ENCODE measurements at regions not wholly inside any gene's neighbourhood (a gene's known extent, or its start where the extent isn't known, plus 50 kb on each side); places are given as distances from the start of the nearest gene placed in this dataset.

- H3K36me3 Mint-ChIP-seq (ENCODE audit: low read depth): no peaks in the 10 kb centered on the region
- no peaks in the 10 kb centered on the region for H3K9me3 Mint-ChIP-seq
- H3K27me3 Mint-ChIP-seq (ENCODE audit: low read depth): no peaks in the 10 kb centered on the region
- no peak overlapping the region for H3K27ac Mint-ChIP-seq
- intact Hi-C loops (cut with micrococcal nuclease): no loop called here
- H3K4me3 Mint-ChIP-seq (ENCODE audit: low read depth): no peak overlapping the region
- no peak for DNase-seq (ENCODE audit: low spot score)
- H3K4me1 Mint-ChIP-seq (ENCODE audit: low read depth): no peaks in the 10 kb centered on the region
Measured at GRCh38 chr9:85225180-85225579, 516.6 kb downstream of the AGTPBP1 start.

GRCh38 chr9:85224729-85225128 is 517.0 kb downstream of the AGTPBP1 start:
- Mint-ChIP-seq H3K27ac (no peak overlapping the region), H3K27me3 (ENCODE audit: low read depth) (no peaks in the 10 kb centered on the region), H3K4me3 (ENCODE audit: low read depth) (no peak overlapping the region), H3K9me3 (no peaks in the 10 kb centered on the region), H3K4me1 (ENCODE audit: low read depth) (no peaks in the 10 kb centered on the region), H3K36me3 (ENCODE audit: low read depth) (no peaks in the 10 kb centered on the region)
- no peak for DNase-seq (ENCODE audit: low spot score)
- intact Hi-C loops (cut with micrococcal nuclease): no loop called here

DNA sequence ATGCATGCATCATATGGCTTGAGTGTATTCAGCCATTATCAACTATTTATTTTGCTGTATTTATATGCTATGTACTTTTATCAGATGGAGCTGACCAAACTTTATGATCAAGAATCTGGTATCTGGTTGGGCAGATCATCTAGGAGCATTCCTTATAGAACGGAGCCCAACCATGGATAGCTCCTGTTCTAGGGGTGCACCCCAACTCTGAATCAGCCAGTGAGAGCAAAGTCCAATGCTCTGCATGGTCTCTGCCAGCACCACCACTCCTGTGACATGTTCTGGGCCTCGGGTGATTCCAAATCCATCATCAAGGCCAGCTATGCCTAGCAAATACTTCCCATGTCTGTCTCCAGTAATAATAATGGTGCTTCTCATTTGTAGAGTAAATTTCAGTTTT is 517.5 kb downstream of the AGTPBP1 start:
- Mint-ChIP-seq H3K4me3 (ENCODE audit: low read depth) (no peak overlapping the region), H3K27me3 (ENCODE audit: low read depth) (no peaks in the 10 kb centered on the region), H3K9me3 (no peaks in the 10 kb centered on the region), H3K27ac (no peak overlapping the region), H3K4me1 (ENCODE audit: low read depth) (no peaks in the 10 kb centered on the region), H3K36me3 (ENCODE audit: low read depth) (no peaks in the 10 kb centered on the region)
- no peak for DNase-seq (ENCODE audit: low spot score)
- intact Hi-C loops (cut with micrococcal nuclease): no loop called here

GRCh38 chr9:85223506-85224125 is 518.1 kb downstream of the AGTPBP1 start:
- Mint-ChIP-seq H3K27me3 (ENCODE audit: low read depth) (no peaks in the 10 kb centered on the region), H3K4me3 (ENCODE audit: low read depth) (no peak overlapping the region), H3K4me1 (ENCODE audit: low read depth) (no peaks in the 10 kb centered on the region), H3K9me3 (no peaks in the 10 kb centered on the region), H3K36me3 (ENCODE audit: low read depth) (no peaks in the 10 kb centered on the region), H3K27ac (no peak overlapping the region)
- no peak for DNase-seq (ENCODE audit: low spot score)
- intact Hi-C loops (cut with micrococcal nuclease): no loop called here

GRCh38 chr9:85216601-85217000 is 525.2 kb downstream of the AGTPBP1 start:
- intact Hi-C loops (cut with micrococcal nuclease): no loop called here
- Mint-ChIP-seq H3K4me3 (ENCODE audit: low read depth) (no peak overlapping the region), H3K27me3 (ENCODE audit: low read depth) (peaks cover 10% of the 10 kb centered on the region), H3K27ac (no peak overlapping the region), H3K4me1 (ENCODE audit: low read depth) (peaks cover 13% of the 10 kb centered on the region), H3K9me3 (no peaks in the 10 kb centered on the region), H3K36me3 (ENCODE audit: low read depth) (no peaks in the 10 kb centered on the region)
- no peak for DNase-seq (ENCODE audit: low spot score)

DNA sequence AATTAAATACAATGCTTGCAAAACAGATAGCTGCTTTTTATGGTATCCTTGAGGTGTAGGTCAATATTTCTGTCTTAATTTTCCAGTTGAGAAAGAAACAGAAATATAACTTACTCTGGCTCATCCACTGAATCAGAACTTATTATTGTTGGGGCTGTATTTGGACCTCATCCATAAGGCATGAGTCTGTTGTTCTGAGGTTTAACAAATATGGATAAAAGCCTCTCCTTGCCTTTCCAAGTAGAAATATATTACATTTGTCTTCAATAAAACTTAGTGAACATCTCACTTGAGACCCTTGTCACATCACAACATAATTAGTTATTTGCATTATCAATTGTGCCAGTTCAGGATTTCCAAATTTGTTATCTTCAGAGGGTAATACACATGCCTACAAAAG is 525.8 kb downstream of the AGTPBP1 start:
- no peaks in the 10 kb centered on the region for H3K36me3 Mint-ChIP-seq (ENCODE audit: low read depth)
- intact Hi-C loops (cut with micrococcal nuclease): no loop called here
- no peak overlapping the region for H3K4me3 Mint-ChIP-seq (ENCODE audit: low read depth)
- no peak overlapping the region for H3K27ac Mint-ChIP-seq
- no peaks in the 10 kb centered on the region for H3K9me3 Mint-ChIP-seq
- no peak for DNase-seq (ENCODE audit: low spot score)
- peaks cover 10% of the 10 kb centered on the region for H3K27me3 Mint-ChIP-seq (ENCODE audit: low read depth)
- peaks cover 13% of the 10 kb centered on the region for H3K4me1 Mint-ChIP-seq (ENCODE audit: low read depth)

- no peaks in the 10 kb centered on the region for H3K9me3 Mint-ChIP-seq
- DNase-seq (ENCODE audit: low spot score): no peak
- H3K27ac Mint-ChIP-seq: no peak overlapping the region
- no peak overlapping the region for H3K4me3 Mint-ChIP-seq (ENCODE audit: low read depth)
- intact Hi-C loops (cut with micrococcal nuclease): no loop called here
- peaks cover 13% of the 10 kb centered on the region for H3K4me1 Mint-ChIP-seq (ENCODE audit: low read depth)
- H3K27me3 Mint-ChIP-seq (ENCODE audit: low read depth): peaks cover 10% of the 10 kb centered on the region
- no peaks in the 10 kb centered on the region for H3K36me3 Mint-ChIP-seq (ENCODE audit: low read depth)
Measured at GRCh38 chr9:85215416-85215815, 526.3 kb downstream of the AGTPBP1 start.

DNA sequence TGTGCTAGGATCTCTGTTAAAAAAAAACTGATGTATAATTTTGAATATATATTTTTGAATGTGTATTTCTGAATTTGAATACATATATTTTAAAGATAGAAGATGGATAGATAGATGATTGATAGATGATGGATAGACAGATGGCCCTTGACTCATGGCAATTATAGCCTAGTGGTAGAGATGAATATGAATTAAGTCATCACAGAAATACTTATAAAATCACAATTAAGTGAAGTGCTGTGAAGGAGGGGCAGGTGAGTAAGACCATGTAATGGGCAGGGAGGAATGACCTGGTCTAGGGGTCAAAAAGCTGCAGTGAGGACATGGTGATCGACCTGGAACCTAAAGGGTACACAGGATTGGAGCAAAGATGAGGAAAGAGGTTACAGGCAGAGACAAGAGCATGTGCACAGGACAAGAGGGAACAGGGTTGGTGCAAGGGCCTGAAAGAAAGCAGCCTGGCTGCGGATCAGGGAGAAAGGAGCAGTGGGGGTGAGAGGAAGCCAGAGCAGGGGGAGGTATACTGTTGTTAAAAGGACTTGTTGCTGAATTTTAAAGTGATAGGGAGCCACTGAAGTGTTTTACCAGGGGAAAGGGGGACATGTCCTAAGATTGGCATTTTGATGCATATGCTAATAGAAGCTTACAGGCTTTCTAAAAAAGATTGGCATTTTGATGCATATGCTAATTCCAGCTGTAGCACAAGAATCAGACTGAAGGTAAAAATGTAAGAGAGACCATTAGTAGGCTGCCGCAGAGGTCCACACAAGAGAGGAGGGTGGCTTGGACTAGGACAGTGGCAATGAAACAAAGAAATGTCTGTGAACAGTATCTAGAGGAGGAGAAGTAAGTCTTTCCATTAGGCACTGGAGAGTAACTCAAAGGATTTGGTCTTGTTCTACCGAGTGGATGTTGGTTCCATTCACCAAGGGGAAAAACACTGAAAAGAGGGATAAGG is 527.8 kb downstream of the AGTPBP1 start:
- Mint-ChIP-seq H3K9me3 (no peaks in the 10 kb centered on the region), H3K4me3 (ENCODE audit: low read depth) (no peak overlapping the region), H3K27ac (no peak overlapping the region), H3K4me1 (ENCODE audit: low read depth) (peaks cover 13% of the 10 kb centered on the region), H3K36me3 (ENCODE audit: low read depth) (no peaks in the 10 kb centered on the region), H3K27me3 (ENCODE audit: low read depth) (peaks cover 10% of the 10 kb centered on the region)
- intact Hi-C loops (cut with micrococcal nuclease): no loop called here
- no peak for DNase-seq (ENCODE audit: low spot score)

DNA sequence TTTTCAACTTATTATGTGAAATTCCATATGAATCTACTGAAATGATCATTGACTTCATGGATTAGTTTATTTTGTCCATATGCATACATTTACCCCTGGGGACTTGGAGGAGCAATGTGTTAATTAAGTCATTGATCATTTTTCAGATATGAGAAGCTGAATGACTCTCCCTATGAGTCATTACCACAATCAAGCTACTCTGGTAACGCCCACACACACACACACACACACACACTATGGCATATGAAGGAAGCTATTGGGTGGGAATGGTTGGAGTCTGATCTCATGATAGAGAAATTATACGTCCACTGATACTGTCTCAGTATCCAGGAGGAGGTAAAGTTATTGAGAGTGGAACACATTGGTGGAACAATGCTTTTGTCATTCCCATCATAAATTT is 528.9 kb downstream of the AGTPBP1 start:
- intact Hi-C loops (cut with micrococcal nuclease): no loop called here
- Mint-ChIP-seq H3K4me1 (ENCODE audit: low read depth) (peaks cover 13% of the 10 kb centered on the region), H3K36me3 (ENCODE audit: low read depth) (no peaks in the 10 kb centered on the region), H3K27me3 (ENCODE audit: low read depth) (peaks cover 10% of the 10 kb centered on the region), H3K9me3 (no peaks in the 10 kb centered on the region), H3K4me3 (ENCODE audit: low read depth) (no peak overlapping the region), H3K27ac (no peak overlapping the region)
- DNase-seq (ENCODE audit: low spot score): no peak

- H3K9me3 Mint-ChIP-seq: no peaks in the 10 kb centered on the region
- H3K36me3 Mint-ChIP-seq (ENCODE audit: low read depth): no peaks in the 10 kb centered on the region
- no peak overlapping the region for H3K4me3 Mint-ChIP-seq (ENCODE audit: low read depth)
- no peak for DNase-seq (ENCODE audit: low spot score)
- peaks cover 8% of the 10 kb centered on the region for H3K27me3 Mint-ChIP-seq (ENCODE audit: low read depth)
- intact Hi-C loops (cut with micrococcal nuclease): no loop called here
- H3K27ac Mint-ChIP-seq: no peak overlapping the region
- peaks cover 13% of the 10 kb centered on the region for H3K4me1 Mint-ChIP-seq (ENCODE audit: low read depth)
Measured at GRCh38 chr9:85212209-85212608, 529.5 kb downstream of the AGTPBP1 start.

DNA sequence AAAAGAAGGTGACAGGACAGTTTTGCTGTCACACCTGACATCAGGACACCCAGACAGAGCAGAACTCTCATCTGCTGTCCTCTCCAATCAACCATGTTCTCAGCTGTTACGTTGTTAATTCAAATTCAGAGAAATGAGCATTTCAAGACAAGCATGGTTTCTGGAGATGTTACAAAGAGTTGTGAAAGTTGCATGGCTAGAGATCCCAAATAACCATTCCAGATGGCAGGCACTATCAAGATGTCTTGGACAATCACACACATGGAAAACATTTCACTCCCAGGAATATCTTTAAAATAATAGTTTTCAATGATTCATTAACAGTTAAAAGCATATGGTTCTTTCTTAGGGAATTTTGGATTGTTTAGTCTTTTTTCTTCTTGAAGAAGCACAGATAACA is 533.1 kb downstream of the AGTPBP1 start:
- Mint-ChIP-seq H3K9me3 (no peaks in the 10 kb centered on the region), H3K4me3 (ENCODE audit: low read depth) (no peak overlapping the region), H3K36me3 (ENCODE audit: low read depth) (no peaks in the 10 kb centered on the region), H3K27me3 (ENCODE audit: low read depth) (peaks cover 2% of the 10 kb centered on the region), H3K27ac (no peak overlapping the region), H3K4me1 (ENCODE audit: low read depth) (peaks cover 13% of the 10 kb centered on the region)
- intact Hi-C loops (cut with micrococcal nuclease): no loop called here
- DNase-seq (ENCODE audit: low spot score): no peak

GRCh38 chr9:85204176-85204575 is 534.6 kb downstream of the NTRK2 start:
- Mint-ChIP-seq H3K27me3 (ENCODE audit: low read depth) (no peaks in the 10 kb centered on the region), H3K4me1 (ENCODE audit: low read depth) (no peaks in the 10 kb centered on the region), H3K36me3 (ENCODE audit: low read depth) (no peaks in the 10 kb centered on the region), H3K9me3 (no peaks in the 10 kb centered on the region), H3K4me3 (ENCODE audit: low read depth) (no peak overlapping the region), H3K27ac (no peak overlapping the region)
- no peak for DNase-seq (ENCODE audit: low spot score)
- intact Hi-C loops (cut with micrococcal nuclease): no loop called here

- Mint-ChIP-seq H3K9me3 (no peaks in the 10 kb centered on the region), H3K36me3 (ENCODE audit: low read depth) (no peaks in the 10 kb centered on the region), H3K4me3 (ENCODE audit: low read depth) (no peak overlapping the region), H3K4me1 (ENCODE audit: low read depth) (no peaks in the 10 kb centered on the region), H3K27ac (no peak overlapping the region), H3K27me3 (ENCODE audit: low read depth) (no peaks in the 10 kb centered on the region)
- no peak for DNase-seq (ENCODE audit: low spot score)
- intact Hi-C loops (cut with micrococcal nuclease): no loop called here
Measured at GRCh38 chr9:85202596-85202995, 533.1 kb downstream of the NTRK2 start.

Measured in activated T-helper 2 cell treated with anti-CD3 and anti-CD28 coated beads, Interferon-gamma antibody, Interleukin-2, Interleukin-4, amounts not matched to agents 10 μg/mL and 5 μg/mL and 100 μg/mL, durations not matched to agents 14 hours and 24 hours and 36 hours (primary cell).